Prostate gland (tissue), 2 donors: ENCODE measurements at regions not wholly inside any gene's neighbourhood (a gene's known extent, or its start where the extent isn't known, plus 50 kb on each side); places are given as distances from the start of the nearest gene placed in this dataset.

Experiments used
- POLR2AphosphoS5 ChIP-seq: sonication (generic); formaldehyde crosslinking; IDR thresholded peaks from one replicate; pipeline ENCODE4 v1.6.1; 2017; ENCODE audit warnings: antibody characterized with exemption
- TF ChIP-seq, protein P1 (sequence below), 4 experiments: fragments of 200-600 bp in 2 of 4; fragments of 450-650 bp in 2 of 4; sonication (generic) in 2 of 4; IDR thresholded peaks; 1 replicate in 3 of 4; 2 replicates in 1 of 4; pipeline ENCODE4 v1.5.1; 2016 to 2019; ENCODE audit warnings: antibody characterized with exemption in 4 of 4, mild to moderate bottlenecking in 2 of 4, moderate library complexity in 2 of 4

DNA sequence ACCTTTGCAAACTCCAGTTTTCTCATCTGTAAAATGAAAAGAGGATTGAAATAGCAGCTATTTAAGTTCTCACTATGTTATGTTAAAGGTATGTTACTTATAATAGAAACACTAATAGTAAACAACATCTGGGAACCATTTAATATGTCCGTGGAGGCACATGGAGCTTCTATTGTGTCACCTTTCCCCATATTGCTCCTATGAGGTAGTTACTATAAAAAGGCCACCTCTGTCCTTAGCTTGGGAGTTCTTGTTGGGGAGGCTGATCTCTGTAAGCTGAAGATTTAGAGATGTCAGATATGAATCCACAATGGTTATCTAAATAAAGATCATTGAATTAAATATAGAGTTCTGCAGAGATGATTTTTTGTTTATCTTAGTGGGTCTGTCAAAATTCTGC lies 125.2 kb downstream of the FHIP1A start:
- TF ChIP-seq, protein P1, sequence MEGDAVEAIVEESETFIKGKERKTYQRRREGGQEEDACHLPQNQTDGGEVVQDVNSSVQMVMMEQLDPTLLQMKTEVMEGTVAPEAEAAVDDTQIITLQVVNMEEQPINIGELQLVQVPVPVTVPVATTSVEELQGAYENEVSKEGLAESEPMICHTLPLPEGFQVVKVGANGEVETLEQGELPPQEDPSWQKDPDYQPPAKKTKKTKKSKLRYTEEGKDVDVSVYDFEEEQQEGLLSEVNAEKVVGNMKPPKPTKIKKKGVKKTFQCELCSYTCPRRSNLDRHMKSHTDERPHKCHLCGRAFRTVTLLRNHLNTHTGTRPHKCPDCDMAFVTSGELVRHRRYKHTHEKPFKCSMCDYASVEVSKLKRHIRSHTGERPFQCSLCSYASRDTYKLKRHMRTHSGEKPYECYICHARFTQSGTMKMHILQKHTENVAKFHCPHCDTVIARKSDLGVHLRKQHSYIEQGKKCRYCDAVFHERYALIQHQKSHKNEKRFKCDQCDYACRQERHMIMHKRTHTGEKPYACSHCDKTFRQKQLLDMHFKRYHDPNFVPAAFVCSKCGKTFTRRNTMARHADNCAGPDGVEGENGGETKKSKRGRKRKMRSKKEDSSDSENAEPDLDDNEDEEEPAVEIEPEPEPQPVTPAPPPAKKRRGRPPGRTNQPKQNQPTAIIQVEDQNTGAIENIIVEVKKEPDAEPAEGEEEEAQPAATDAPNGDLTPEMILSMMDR (IDR thresholded peaks at IDR 0.05): no peak
- TF ChIP-seq POLR2AphosphoS5: no peak
